AG20443 (cell line): ENCODE measurements at regions not wholly inside any gene's neighbourhood (a gene's known extent, or its start where the extent isn't known, plus 50 kb on each side); places are given as distances from the start of the nearest gene placed in this dataset.

Source experiments
- DNase-seq: peaks from one replicate; pipeline ENCODE4 v3.0.0; 2012; ENCODE audit warnings: low spot score, mixed read lengths

- peak; percentile 32 for DNase-seq
These were observed 241.5 kb downstream of the ICOS start for GRCh38 chr2:204177977-204178522.

- DNase-seq: no peak
These were observed 244.1 kb downstream of the ICOS start for GRCh38 chr2:204180649-204181048.

GRCh38 chr2:204183608-204184007 is 247.0 kb downstream of the ICOS start:
- no peak for DNase-seq

GRCh38 chr2:204184226-204184625 is 247.7 kb downstream of the ICOS start:
- no peak for DNase-seq

- DNase-seq: no peak
These were observed 250.9 kb downstream of the ICOS start for GRCh38 chr2:204187229-204188083.

- DNase-seq: no peak
These were observed 255.0 kb downstream of the ICOS start for GRCh38 chr2:204191574-204191973.

GRCh38 chr2:204195498-204195897 is 258.9 kb downstream of the ICOS start:
- DNase-seq: no peak

GRCh38 chr2:204197336-204198005 is 260.9 kb downstream of the ICOS start:
- DNase-seq: no peak

- no peak for DNase-seq
These were observed 262.8 kb downstream of the ICOS start for GRCh38 chr2:204199357-204199756.

- no peak for DNase-seq
These were observed 264.9 kb downstream of the ICOS start for GRCh38 chr2:204201507-204201906.

- no peak for DNase-seq
These were observed 265.7 kb downstream of the ICOS start for GRCh38 chr2:204202253-204202652.

GRCh38 chr2:204203704-204204103 is 267.1 kb downstream of the ICOS start:
- no peak for DNase-seq

GRCh38 chr2:204205082-204205481 is 268.5 kb downstream of the ICOS start:
- no peak for DNase-seq

GRCh38 chr2:204205538-204205937 is 269.0 kb downstream of the ICOS start:
- no peak for DNase-seq

GRCh38 chr2:204207866-204208265 is 271.3 kb downstream of the ICOS start:
- DNase-seq: no peak

- DNase-seq: no peak
These were observed 277.0 kb downstream of the ICOS start for GRCh38 chr2:204213588-204213987.

GRCh38 chr2:204218040-204218439 is 281.5 kb downstream of the ICOS start:
- DNase-seq: no peak

GRCh38 chr2:204219196-204219595 is 282.6 kb downstream of the ICOS start:
- DNase-seq: no peak

GRCh38 chr2:204220896-204221295 is 284.3 kb downstream of the ICOS start:
- no peak for DNase-seq

GRCh38 chr2:204223046-204223445 is 286.5 kb downstream of the ICOS start:
- no peak for DNase-seq

- no peak for DNase-seq
These were observed 287.0 kb downstream of the ICOS start for GRCh38 chr2:204223544-204223943.

- no peak for DNase-seq
These were observed 289.1 kb downstream of the ICOS start for GRCh38 chr2:204225671-204226073.

GRCh38 chr2:204226305-204226880 is 289.8 kb downstream of the ICOS start:
- no peak for DNase-seq
